Peyer's patch (tissue), 4 donors: ENCODE measurements at regions not wholly inside any gene's neighbourhood (a gene's known extent, or its start where the extent isn't known, plus 50 kb on each side); places are given as distances from the start of the nearest gene placed in this dataset.

Source experiments
- POLR2A ChIP-seq, 2 donors: fragments of 450-650 bp; IDR thresholded peaks; one replicate each; pipeline ENCODE4 v1.5.1; 2017; ENCODE audit warnings: antibody characterized with exemption in 2 of 2, mild to moderate bottlenecking in 2 of 2, moderate library complexity in 2 of 2
- TF ChIP-seq, protein P1 (sequence below), 6 experiments: fragments of 450-650 bp in 4 of 6; fragments of 200-600 bp in 2 of 6; sonication (generic) in 1 of 6; IDR thresholded peaks; one replicate each; pipeline ENCODE4 v1.5.1; 2017 to 2019; ENCODE audit warnings: antibody characterized with exemption in 6 of 6, mild to moderate bottlenecking in 3 of 6, moderate library complexity in 1 of 6

DNA sequence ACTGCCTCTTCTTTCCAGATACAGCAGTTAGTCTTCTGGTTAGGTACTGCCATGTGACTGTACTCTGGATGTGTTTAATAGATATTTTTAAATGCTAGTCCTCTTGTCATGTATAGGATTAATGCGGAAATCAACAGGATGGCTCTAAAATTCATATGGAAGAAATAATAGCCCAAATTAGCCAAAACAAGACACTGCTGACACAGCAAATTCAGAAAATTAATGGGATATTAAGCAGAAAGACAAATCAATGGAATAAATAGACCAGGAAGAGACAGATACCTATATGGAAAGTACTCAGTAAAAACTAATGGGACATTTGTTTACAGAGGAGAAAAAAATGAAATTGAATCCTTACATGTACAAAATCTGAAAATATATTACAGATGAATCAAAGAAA lies 679.3 kb upstream of the PCDH20 start:
- TF ChIP-seq, protein P1, sequence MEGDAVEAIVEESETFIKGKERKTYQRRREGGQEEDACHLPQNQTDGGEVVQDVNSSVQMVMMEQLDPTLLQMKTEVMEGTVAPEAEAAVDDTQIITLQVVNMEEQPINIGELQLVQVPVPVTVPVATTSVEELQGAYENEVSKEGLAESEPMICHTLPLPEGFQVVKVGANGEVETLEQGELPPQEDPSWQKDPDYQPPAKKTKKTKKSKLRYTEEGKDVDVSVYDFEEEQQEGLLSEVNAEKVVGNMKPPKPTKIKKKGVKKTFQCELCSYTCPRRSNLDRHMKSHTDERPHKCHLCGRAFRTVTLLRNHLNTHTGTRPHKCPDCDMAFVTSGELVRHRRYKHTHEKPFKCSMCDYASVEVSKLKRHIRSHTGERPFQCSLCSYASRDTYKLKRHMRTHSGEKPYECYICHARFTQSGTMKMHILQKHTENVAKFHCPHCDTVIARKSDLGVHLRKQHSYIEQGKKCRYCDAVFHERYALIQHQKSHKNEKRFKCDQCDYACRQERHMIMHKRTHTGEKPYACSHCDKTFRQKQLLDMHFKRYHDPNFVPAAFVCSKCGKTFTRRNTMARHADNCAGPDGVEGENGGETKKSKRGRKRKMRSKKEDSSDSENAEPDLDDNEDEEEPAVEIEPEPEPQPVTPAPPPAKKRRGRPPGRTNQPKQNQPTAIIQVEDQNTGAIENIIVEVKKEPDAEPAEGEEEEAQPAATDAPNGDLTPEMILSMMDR (IDR thresholded peaks at IDR 0.05) = no peak
- no peak for TF ChIP-seq POLR2A (IDR thresholded peaks at IDR 0.05)
